Calu3 (cell line): ENCODE measurements at regions not wholly inside any gene's neighbourhood (a gene's known extent, or its start where the extent isn't known, plus 50 kb on each side); places are given as distances from the start of the nearest gene placed in this dataset.

Experiments used
- BruUV-seq: library from RNA; stranded (reverse); fragments of 400-500 nt; replicated peaks from 2 replicates; lab custom pipeline; 2021; lab: Mats Ljungman, UMichigan
- CTCF ChIA-PET: fragments of 300-600 bp; sonication (Branson Sonifier 250); formaldehyde crosslinking; loops from one replicate; lab custom pipeline; 2022; ENCODE audit warnings: antibody characterized with exemption; lab: Charles Lee
- DNase-seq: peaks from one replicate; pipeline ENCODE4 v3.0.0; 2022
- H3K27ac Mint-ChIP-seq: one replicate; pipeline ENCODE4 v1.8.0; 2022; ENCODE audit warnings: mixed read lengths; ENCODE audit not compliant: unreplicated experiment
- H3K27me3 Mint-ChIP-seq: one replicate; pipeline ENCODE4 v1.8.0; 2022; ENCODE audit warnings: mixed read lengths; ENCODE audit not compliant: unreplicated experiment
- H3K36me3 Mint-ChIP-seq: one replicate; pipeline ENCODE4 v1.8.0; 2022; ENCODE audit warnings: mild to moderate bottlenecking, moderate library complexity, mixed read lengths; ENCODE audit not compliant: insufficient read depth, unreplicated experiment
- H3K4me1 Mint-ChIP-seq: one replicate; pipeline ENCODE4 v1.8.0; 2022; ENCODE audit warnings: mild to moderate bottlenecking, low read depth, mixed read lengths; ENCODE audit not compliant: unreplicated experiment
- H3K4me3 Mint-ChIP-seq: one replicate; pipeline ENCODE4 v1.8.0; 2022; ENCODE audit warnings: mild to moderate bottlenecking, low read depth, moderate library complexity, mixed read lengths; ENCODE audit not compliant: unreplicated experiment
- H3K9me3 Mint-ChIP-seq: one replicate; pipeline ENCODE4 v1.8.0; 2022; ENCODE audit warnings: low read depth, mixed read lengths; ENCODE audit not compliant: unreplicated experiment
- CTCF ChIP-seq: fragments of 200-600 bp; IDR thresholded peaks from one replicate; pipeline ENCODE4 v1.8.0; 2022; ENCODE audit warnings: antibody characterized with exemption; ENCODE audit not compliant: unreplicated experiment
- intact Hi-C: fragments of 100-400 bp; cut with micrococcal nuclease; formaldehyde crosslinking; loops from one replicate; pipeline ENCODE4 v1.10.0; 2022; ENCODE audit not compliant: unreplicated experiment

- H3K27ac Mint-ChIP-seq = peak overlapping the region; percentile 61
- CTCF ChIA-PET = no interaction called here
- H3K4me1 Mint-ChIP-seq = peaks cover 32% of the 10 kb centered on the region
- no peaks in the 10 kb centered on the region for H3K9me3 Mint-ChIP-seq
- TF ChIP-seq CTCF = no peak
- H3K36me3 Mint-ChIP-seq = peaks cover 13% of the 10 kb centered on the region
- no peak overlapping the region for H3K4me3 Mint-ChIP-seq
- DNase-seq = no peak
- no peaks in the 10 kb centered on the region for H3K27me3 Mint-ChIP-seq
- intact Hi-C loops = no loop called here
- no TSS peak for BruUV-seq
These were observed 503.3 kb downstream of the ANKRD50 start for GRCh38 chr4:124209211-124209610.

DNA sequence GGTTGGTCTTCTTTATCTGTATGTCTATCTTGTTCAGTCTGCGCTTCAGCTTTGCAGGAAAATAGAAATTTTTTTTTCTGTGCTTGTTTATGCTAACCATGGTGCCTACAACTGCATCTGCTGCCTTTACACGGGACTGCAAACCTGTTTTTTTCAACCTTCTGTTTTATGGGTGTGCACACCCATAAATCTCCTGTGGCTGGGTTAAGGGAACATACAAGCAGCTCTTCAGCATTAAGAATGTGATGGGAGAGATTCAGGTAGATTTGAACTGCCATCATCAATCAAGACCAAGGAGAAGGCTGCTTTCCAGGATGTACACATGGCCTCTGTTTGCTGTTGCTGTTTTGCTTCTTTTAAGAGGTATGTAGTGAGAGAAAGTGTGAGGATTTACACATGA lies 502.9 kb downstream of the ANKRD50 start:
- H3K27me3 Mint-ChIP-seq = no peaks in the 10 kb centered on the region
- no peak overlapping the region for H3K27ac Mint-ChIP-seq
- BruUV-seq = no TSS peak
- no peak for TF ChIP-seq CTCF
- peaks cover 27% of the 10 kb centered on the region for H3K4me1 Mint-ChIP-seq
- CTCF ChIA-PET = no interaction called here
- H3K36me3 Mint-ChIP-seq = peaks cover 13% of the 10 kb centered on the region
- no peaks in the 10 kb centered on the region for H3K9me3 Mint-ChIP-seq
- no peak overlapping the region for H3K4me3 Mint-ChIP-seq
- intact Hi-C loops = no loop called here
- DNase-seq = no peak

DNA sequence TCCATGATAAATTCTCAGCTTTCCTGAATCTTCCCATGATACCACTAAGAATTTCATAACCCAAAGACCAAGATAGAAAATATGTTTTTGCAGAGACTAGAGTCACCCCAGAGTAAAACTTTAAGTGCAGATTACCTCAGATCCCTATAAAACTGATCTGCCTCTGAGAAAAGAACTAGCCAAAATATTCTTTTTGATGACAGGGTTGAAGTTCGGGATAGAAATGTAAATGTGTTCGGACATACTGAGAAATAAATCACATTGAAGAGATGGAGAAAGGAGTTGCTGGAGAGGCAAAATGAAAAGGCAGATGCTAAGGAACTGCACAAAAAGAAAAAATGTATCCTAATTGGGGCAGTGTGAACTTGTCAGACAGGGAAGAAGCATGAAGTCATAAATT lies 501.8 kb downstream of the ANKRD50 start:
- CTCF ChIA-PET = no interaction called here
- no peak for DNase-seq
- Mint-ChIP-seq H3K36me3 (peaks cover 13% of the 10 kb centered on the region), H3K27me3 (no peaks in the 10 kb centered on the region), H3K4me3 (no peak overlapping the region), H3K9me3 (no peaks in the 10 kb centered on the region), H3K4me1 (peaks cover 27% of the 10 kb centered on the region), H3K27ac (no peak overlapping the region)
- intact Hi-C loops = no loop called here
- TF ChIP-seq CTCF = no peak
- BruUV-seq = no TSS peak

- Mint-ChIP-seq H3K27ac (no peak overlapping the region), H3K9me3 (no peaks in the 10 kb centered on the region), H3K27me3 (no peaks in the 10 kb centered on the region), H3K4me1 (peaks cover 24% of the 10 kb centered on the region), H3K36me3 (no peaks in the 10 kb centered on the region), H3K4me3 (no peak overlapping the region)
- no peak for TF ChIP-seq CTCF
- intact Hi-C loops = no loop called here
- no peak for DNase-seq
- CTCF ChIA-PET = interaction anchor here (0.5 kb wide), 1 partner anchor 568 kb away, joined by 4 read pairs; no protein-coding TSS in a partner anchor
- no TSS peak for BruUV-seq
These were observed 499.5 kb downstream of the ANKRD50 start for GRCh38 chr4:124212815-124213630.
